Tibial nerve (tissue), 4 donors: ENCODE measurements at regions not wholly inside any gene's neighbourhood (a gene's known extent, or its start where the extent isn't known, plus 50 kb on each side); places are given as distances from the start of the nearest gene placed in this dataset.
"Not testable (repeated sequence)": the region's sequence is repeated elsewhere in the genome, so short reads cannot be mapped to it uniquely, and the experiment has no call there.

Experiments used
- DNase-seq, 2 donors: peaks; one replicate each; pipeline ENCODE4 v3.0.0-alpha.2; 2019; ENCODE audit warnings: low spot score in 2 of 2
- H3K27ac ChIP-seq, 4 donors: fragments of 200-600 bp; sonication (generic) in 3 of 4; one replicate each; pipeline ENCODE4 v1.5.1; 2017 to 2019; ENCODE audit warnings: mild to moderate bottlenecking in 1 of 4
- H3K27me3 ChIP-seq, 2 donors: fragments of 200-600 bp; sonication (generic) in 1 of 2; one replicate each; pipeline versions ENCODE4 v1.5.1 to v1.6.0; 2017 to 2019
- H3K36me3 ChIP-seq, 3 donors: fragments of 200-600 bp; sonication (generic); one replicate each; pipeline ENCODE4 v1.5.1; 2018 to 2019
- H3K4me1 ChIP-seq, 4 donors: fragments of 200-600 bp; sonication (generic) in 3 of 4; one replicate each; pipeline ENCODE4 v1.5.1; 2017 to 2019
- H3K4me3 ChIP-seq, 4 donors: fragments of 200-600 bp; sonication (generic) in 3 of 4; one replicate each; pipeline ENCODE4 v1.5.1; 2017 to 2019; ENCODE audit warnings: mild to moderate bottlenecking in 1 of 4, moderate library complexity in 1 of 4
- H3K9me3 ChIP-seq, 4 donors: fragments of 200-600 bp; sonication (generic) in 3 of 4; one replicate each; pipeline ENCODE4 v1.5.1; 2017 to 2019
- EP300 ChIP-seq, 2 donors: sonication (generic); formaldehyde crosslinking; IDR thresholded peaks; one replicate each; pipeline ENCODE4 v1.6.1; 2017; ENCODE audit warnings: antibody characterized with exemption in 2 of 2, mild to moderate bottlenecking in 1 of 2
- POLR2A ChIP-seq, 2 donors: fragments of 450-650 bp; IDR thresholded peaks; one replicate each; pipeline ENCODE4 v1.6.1; 2017; ENCODE audit warnings: antibody characterized with exemption in 2 of 2, mild to moderate bottlenecking in 2 of 2, moderate library complexity in 2 of 2
- WGBS, 2 donors: methylation state at CpG; one replicate each; pipeline ENCODE4 v1.1.5; 2018; 5-methylcytosine and 5-hydroxymethylcytosine counted together
- TF ChIP-seq, protein P1 (sequence below), 5 experiments: fragments of 200-600 bp in 3 of 5; fragments of 450-650 bp in 2 of 5; sonication (generic) in 3 of 5; IDR thresholded peaks; one replicate each; pipeline ENCODE4 v1.5.1; 2016 to 2019; ENCODE audit warnings: antibody characterized with exemption in 5 of 5, mild to moderate bottlenecking in 3 of 5, moderate library complexity in 2 of 5

DNA sequence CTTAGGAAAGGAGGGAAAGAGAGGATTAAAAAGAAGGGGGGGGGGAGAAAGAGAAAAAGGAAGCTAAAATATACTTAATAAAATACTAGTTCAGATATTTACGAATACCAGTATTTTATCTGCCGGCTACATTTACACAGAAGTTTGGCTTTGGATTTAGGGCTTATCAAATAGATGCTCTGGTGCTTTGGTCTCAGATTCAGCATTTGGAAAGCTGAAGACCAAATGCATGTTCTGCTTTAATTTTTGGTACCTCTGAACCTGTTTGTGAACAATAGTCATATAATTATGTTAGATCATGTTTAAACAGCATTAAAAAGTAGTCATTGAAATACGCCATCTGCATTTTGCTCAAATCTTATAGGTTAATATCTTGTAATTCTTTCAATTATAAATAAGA lies 786.0 kb upstream of the CITED2 start:
- TF ChIP-seq, protein P1, sequence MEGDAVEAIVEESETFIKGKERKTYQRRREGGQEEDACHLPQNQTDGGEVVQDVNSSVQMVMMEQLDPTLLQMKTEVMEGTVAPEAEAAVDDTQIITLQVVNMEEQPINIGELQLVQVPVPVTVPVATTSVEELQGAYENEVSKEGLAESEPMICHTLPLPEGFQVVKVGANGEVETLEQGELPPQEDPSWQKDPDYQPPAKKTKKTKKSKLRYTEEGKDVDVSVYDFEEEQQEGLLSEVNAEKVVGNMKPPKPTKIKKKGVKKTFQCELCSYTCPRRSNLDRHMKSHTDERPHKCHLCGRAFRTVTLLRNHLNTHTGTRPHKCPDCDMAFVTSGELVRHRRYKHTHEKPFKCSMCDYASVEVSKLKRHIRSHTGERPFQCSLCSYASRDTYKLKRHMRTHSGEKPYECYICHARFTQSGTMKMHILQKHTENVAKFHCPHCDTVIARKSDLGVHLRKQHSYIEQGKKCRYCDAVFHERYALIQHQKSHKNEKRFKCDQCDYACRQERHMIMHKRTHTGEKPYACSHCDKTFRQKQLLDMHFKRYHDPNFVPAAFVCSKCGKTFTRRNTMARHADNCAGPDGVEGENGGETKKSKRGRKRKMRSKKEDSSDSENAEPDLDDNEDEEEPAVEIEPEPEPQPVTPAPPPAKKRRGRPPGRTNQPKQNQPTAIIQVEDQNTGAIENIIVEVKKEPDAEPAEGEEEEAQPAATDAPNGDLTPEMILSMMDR (IDR thresholded peaks at IDR 0.05), result no peak
- TF ChIP-seq POLR2A (IDR thresholded peaks at IDR 0.05) (no peak), EP300 (IDR thresholded peaks at IDR 0.05) (no peak)
- WGBS, 2 donors, result 97 to 99% methylated on average over 3 of the region's 3 CpGs

DNA sequence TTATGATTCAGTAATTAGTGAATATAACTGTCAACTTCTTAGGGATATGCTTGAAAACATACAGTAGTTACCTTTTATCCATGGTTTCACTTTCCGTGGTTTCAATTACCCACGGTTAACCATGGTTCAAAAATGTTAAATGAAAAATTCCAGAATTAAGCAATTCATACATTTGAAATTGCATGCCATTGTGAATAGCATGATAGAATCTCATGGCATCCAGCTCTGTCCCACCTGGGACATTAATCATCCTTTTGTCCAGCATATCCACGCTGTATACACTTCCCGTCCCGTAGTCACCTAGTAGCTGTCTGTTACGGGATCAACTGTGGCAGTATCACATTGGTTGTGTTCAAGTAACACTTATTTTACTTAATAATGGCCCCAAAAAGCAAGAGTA lies 781.7 kb upstream of the CITED2 start:
- Histone ChIP-seq H3K4me1 (no peaks in the 10 kb centered on the region), H3K4me3 (no peak overlapping the region), H3K27me3 (no peaks in the 10 kb centered on the region), H3K9me3 (peaks cover 0 to 8% (median 0%) of the 10 kb centered on the region in 4 donors), H3K36me3 (no peaks in the 10 kb centered on the region), H3K27ac (no peak overlapping the region)
- TF ChIP-seq EP300 (IDR thresholded peaks at IDR 0.05), result no peak
- no peak for TF ChIP-seq POLR2A (IDR thresholded peaks at IDR 0.05)
- TF ChIP-seq, protein P1 (IDR thresholded peaks at IDR 0.05), result no peak
- WGBS, 2 donors, result 97 to 98% methylated on average over 6 of the region's 6 CpGs
- no peak for DNase-seq

More for the DNA sequence above, 786.0 kb upstream of the CITED2 start:
- Histone ChIP-seq H3K4me3 (no peak overlapping the region), H3K4me1 (no peaks in the 10 kb centered on the region), H3K27me3 (no peaks in the 10 kb centered on the region), H3K36me3 (no peaks in the 10 kb centered on the region), H3K27ac (no peak overlapping the region), H3K9me3 (no peaks in the 10 kb centered on the region)
- DNase-seq, result no peak

DNA sequence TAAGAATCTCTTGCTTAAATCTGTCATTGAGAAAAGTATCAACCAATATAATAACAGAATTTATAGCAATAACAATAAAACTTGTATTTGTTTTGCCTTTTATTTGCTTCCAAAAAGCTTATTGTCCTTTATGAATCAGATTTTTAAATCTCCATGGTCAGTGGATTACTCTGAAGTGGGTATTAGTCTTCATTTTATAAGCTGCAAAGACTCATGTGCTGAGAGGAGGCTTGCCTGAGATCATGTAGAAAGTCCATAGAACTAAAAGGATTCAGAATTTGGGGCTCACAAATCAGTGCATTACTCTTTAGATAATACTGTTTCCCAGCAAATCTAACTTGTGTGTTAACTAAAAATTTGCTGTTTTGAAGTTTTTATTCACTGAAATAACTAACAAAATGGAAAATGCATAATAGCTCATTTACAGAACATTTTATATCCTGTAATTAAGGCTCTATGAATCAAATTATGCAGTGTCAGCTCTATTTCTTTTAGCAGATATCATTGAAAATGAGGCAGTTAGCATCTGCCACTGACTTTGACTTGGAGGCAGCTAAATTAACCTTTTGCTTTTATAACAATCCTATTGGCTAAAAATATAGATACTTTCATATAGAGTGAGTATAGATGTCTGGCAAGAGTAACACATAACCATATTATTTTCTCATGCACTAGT lies 781.1 kb upstream of the CITED2 start:
- Histone ChIP-seq H3K27ac (no peak overlapping the region), H3K27me3 (no peaks in the 10 kb centered on the region), H3K9me3 (peaks cover 0 to 8% (median 0%) of the 10 kb centered on the region in 4 donors), H3K4me1 (no peaks in the 10 kb centered on the region), H3K4me3 (no peak overlapping the region), H3K36me3 (no peaks in the 10 kb centered on the region)
- TF ChIP-seq, protein P1 (IDR thresholded peaks at IDR 0.05), result no peak
- no peak for TF ChIP-seq EP300 (IDR thresholded peaks at IDR 0.05)
- TF ChIP-seq POLR2A (IDR thresholded peaks at IDR 0.05), result no peak
- no peak for DNase-seq

DNA sequence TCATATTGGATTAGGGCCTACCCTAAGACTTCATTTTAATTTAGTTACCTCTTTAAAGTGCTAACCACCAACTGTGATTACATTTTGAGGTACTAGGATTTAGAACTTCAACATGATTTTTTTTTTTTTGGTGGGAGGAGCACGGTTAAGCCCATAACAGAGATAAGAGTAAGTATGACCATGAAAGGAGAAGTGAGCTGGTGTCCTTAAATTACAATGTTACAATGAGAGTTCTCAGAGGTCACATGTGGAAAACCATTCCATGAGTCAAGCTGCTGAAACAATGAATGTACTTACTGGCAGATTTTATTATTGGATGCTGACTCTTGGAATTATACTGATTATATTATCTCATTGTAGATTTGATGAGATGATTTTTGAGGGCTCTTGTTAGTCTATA lies 779.3 kb upstream of the CITED2 start:
- H3K27ac ChIP-seq, result no peak overlapping the region
- 95 to 97% methylated on average over 1 of the region's 1 CpG for WGBS, 2 donors
- peaks cover 0 to 11% (median 0%) of the 10 kb centered on the region in 4 donors for H3K9me3 ChIP-seq
- no peaks in the 10 kb centered on the region for H3K27me3 ChIP-seq
- TF ChIP-seq POLR2A (IDR thresholded peaks at IDR 0.05) (no peak), EP300 (IDR thresholded peaks at IDR 0.05) (no peak)
- TF ChIP-seq, protein P1 (IDR thresholded peaks at IDR 0.05), result no peak
- H3K4me1 ChIP-seq, result no peaks in the 10 kb centered on the region
- DNase-seq, result no peak
- H3K36me3 ChIP-seq, result no peaks in the 10 kb centered on the region
- no peak overlapping the region for H3K4me3 ChIP-seq

DNA sequence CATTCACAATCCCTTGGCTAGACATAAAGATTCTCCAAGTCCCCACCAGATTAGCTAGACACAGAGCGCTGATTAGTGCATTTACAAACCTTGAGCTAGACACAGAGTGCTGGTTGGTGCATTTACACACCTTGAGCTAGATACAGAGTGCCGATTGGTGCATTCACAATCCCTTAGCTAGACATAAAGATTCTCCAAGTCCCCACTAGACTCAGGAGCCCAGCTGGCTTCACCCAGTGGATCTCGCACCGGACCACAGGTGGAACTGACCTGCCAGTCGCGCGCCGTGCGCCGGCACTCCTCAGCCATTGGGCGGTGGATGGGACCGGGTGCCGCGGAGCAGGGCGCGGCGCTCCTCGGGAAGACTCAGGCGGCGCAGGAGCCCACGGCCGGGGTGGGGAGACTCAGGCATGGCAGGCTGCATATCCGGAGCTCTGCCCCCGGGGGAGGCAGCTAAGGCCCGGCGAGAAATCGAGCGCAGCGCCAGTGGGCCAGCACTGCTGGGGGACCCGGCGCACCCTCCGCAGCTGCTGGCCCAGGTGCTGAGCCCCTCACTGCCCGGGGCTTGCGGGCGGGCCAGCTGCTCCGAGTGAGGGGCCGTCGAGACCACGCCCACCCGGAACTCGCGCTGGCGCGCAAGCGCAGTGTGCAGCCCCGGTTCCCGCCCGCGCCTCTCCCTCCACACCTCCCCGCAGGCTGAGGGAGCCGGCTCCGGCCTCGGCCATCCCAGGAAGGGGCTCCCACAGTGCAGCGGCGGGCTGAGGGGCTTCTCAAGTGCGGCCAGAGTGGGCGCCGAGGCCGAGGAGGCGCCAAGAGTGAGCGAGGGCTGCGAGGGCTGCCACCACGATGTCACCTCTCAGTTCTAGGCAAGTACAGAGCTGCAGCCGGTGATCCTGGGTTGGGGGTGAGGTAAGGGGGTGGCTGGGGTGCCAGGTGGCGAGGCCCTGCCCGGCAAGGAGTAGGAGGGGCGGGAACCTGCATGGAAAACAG lies 773.7 kb upstream of the CITED2 start:
- not testable (repeated sequence) for H3K27me3 ChIP-seq, H3K36me3 ChIP-seq, H3K4me1 ChIP-seq, DNase-seq, H3K27ac ChIP-seq, H3K4me3 ChIP-seq
- 97 to 98% methylated on average over 43 to 67 of the region's 67 CpGs for WGBS, 2 donors
- peaks cover 0 to 18% (median 0%) of the 10 kb centered on the region in 4 donors for H3K9me3 ChIP-seq
